ENCODE measurements at regions not wholly inside any gene's neighbourhood (a gene's known extent, or its start where the extent isn't known, plus 50 kb on each side); places are given as distances from the start of the nearest gene placed in this dataset.

GRCh38 chr2:150034665-150035064, 447.1 kb upstream of the MMADHC start:
- TF ChIP-seq CTCF (IDR thresholded peaks at IDR 0.05) (no peak), POLR2A (IDR thresholded peaks at IDR 0.05) (no peak)
